C4-2B (cell line): ENCODE measurements at regions not wholly inside any gene's neighbourhood (a gene's known extent, or its start where the extent isn't known, plus 50 kb on each side); places are given as distances from the start of the nearest gene placed in this dataset.

Experiments
- CTCF ChIP-seq: fragments of 450-650 bp; conservative IDR thresholded peaks from 2 replicates; pipeline ENCODE4 v1.5.1; 2017; ENCODE audit warnings: mild to moderate bottlenecking
- ZFX ChIP-seq: fragments of 450-650 bp; IDR thresholded peaks from 2 replicates; pipeline ENCODE4 v1.6.1; 2017

GRCh38 chr2:196463706-196464105 lies 175.8 kb upstream of the CCDC150 start:
- TF ChIP-seq CTCF (no peak), ZFX (no peak)
